PFSK-1 (cell line): ENCODE measurements at regions not wholly inside any gene's neighbourhood (a gene's known extent, or its start where the extent isn't known, plus 50 kb on each side); places are given as distances from the start of the nearest gene placed in this dataset.

ENCODE experiments used
- FOXP2 ChIP-seq: optimal IDR thresholded peaks from 2 replicates; pipeline ENCODE3; 2011; ENCODE audit warnings: borderline replicate concordance, control low read depth, inconsistent platforms; ENCODE audit not compliant: insufficient read depth; ENCODE audit errors: extremely low read length, extremely low read depth
- POLR2AphosphoS5 ChIP-seq: IDR thresholded peaks from 2 replicates; pipeline ENCODE4 v1.6.1; 2012; ENCODE audit warnings: low read depth, mild to moderate bottlenecking, control low read depth, low read length, moderate library complexity
- REST ChIP-seq, 2 experiments: IDR thresholded peaks; 2 replicates each; pipeline versions ENCODE4 v1.6.1 to v1.8.0; 2011 to 2012; ENCODE audit warnings: low read depth in 2 of 2, low read length in 2 of 2, control low read depth in 1 of 2, inconsistent platforms in 1 of 2, mild to moderate bottlenecking in 1 of 2, moderate library complexity in 1 of 2; ENCODE audit not compliant: insufficient read depth in 1 of 2
- SIN3A ChIP-seq: IDR thresholded peaks from 2 replicates; pipeline ENCODE4 v1.6.1; 2012; ENCODE audit warnings: mild to moderate bottlenecking, low read length, moderate library complexity, borderline replicate concordance; ENCODE audit not compliant: insufficient read depth
- TAF1 ChIP-seq: IDR thresholded peaks from 2 replicates; pipeline ENCODE4 v1.6.1; 2012; ENCODE audit warnings: low read length, control low read depth, borderline replicate concordance; ENCODE audit not compliant: insufficient read depth

GRCh38 chr20:41998539-41999341, 380.6 kb upstream of the CHD6 start:
- TF ChIP-seq POLR2AphosphoS5: no peak

- TF ChIP-seq TAF1 (no peak), FOXP2 (no peak), REST (IDR thresholded peaks at IDR 0.05; ENCODE audit: insufficient read depth in 1 of 2, low read depth in 2 of 2, low read length in 2 of 2) (no peak), POLR2AphosphoS5 (no peak), SIN3A (no peak)
Measured at GRCh38 chr20:41996951-41997350, 378.8 kb upstream of the CHD6 start.

GRCh38 chr20:41992481-41992880, 374.3 kb upstream of the CHD6 start:
- no peak for TF ChIP-seq SIN3A
- TF ChIP-seq FOXP2: no peak

- TF ChIP-seq SIN3A: no peak
- no peak for TF ChIP-seq TAF1
- no peak for TF ChIP-seq POLR2AphosphoS5
- TF ChIP-seq REST (IDR thresholded peaks at IDR 0.05; ENCODE audit: insufficient read depth in 1 of 2, low read depth in 2 of 2, low read length in 2 of 2): no peak
- no peak for TF ChIP-seq FOXP2
Measured at GRCh38 chr20:41991412-41991811, 373.2 kb upstream of the CHD6 start.

- TF ChIP-seq POLR2AphosphoS5 (no peak), REST (IDR thresholded peaks at IDR 0.05; ENCODE audit: insufficient read depth in 1 of 2, low read depth in 2 of 2, low read length in 2 of 2) (no peak), SIN3A (no peak), TAF1 (no peak), FOXP2 (no peak)
Measured at GRCh38 chr20:41989935-41990635, 371.9 kb upstream of the CHD6 start.

- TF ChIP-seq TAF1 (no peak), FOXP2 (no peak), SIN3A (no peak), POLR2AphosphoS5 (no peak), REST (IDR thresholded peaks at IDR 0.05; ENCODE audit: insufficient read depth in 1 of 2, low read depth in 2 of 2, low read length in 2 of 2) (no peak)
Measured at GRCh38 chr20:41989039-41989679, 371.0 kb upstream of the CHD6 start.
